Keratinocyte (primary cell): ENCODE measurements at regions not wholly inside any gene's neighbourhood (a gene's known extent, or its start where the extent isn't known, plus 50 kb on each side); places are given as distances from the start of the nearest gene placed in this dataset.

Source experiments
- DNase-seq: peaks from one replicate; pipeline ENCODE4 v3.0.0-alpha.2; 2011; ENCODE audit warnings: low read depth, missing footprints, low spot score
- FAIRE-seq: peaks from 2 replicates; lab custom pipeline; 2011; peaks lifted over from hg19 to GRCh38; lab: Jason Lieb, UNC
- H2AFZ ChIP-seq: 2 replicates; pipeline ENCODE4 v1.6.0; 2012; ENCODE audit warnings: low read length, control low read depth, inconsistent platforms; ENCODE audit not compliant: control insufficient read depth
- H3K27ac ChIP-seq: 2 replicates; pipeline ENCODE4 v1.5.1; 2011; ENCODE audit warnings: low read length; ENCODE audit not compliant: control insufficient read depth, insufficient read depth
- H3K27me3 ChIP-seq: 3 replicates; pipeline ENCODE4 v1.6.0; 2011; ENCODE audit warnings: low read length; ENCODE audit not compliant: control insufficient read depth, insufficient read depth; ENCODE audit errors: extremely low read depth
- H3K36me3 ChIP-seq, 2 experiments: 2 replicates in 1 of 2; 3 replicates in 1 of 2; pipeline ENCODE4 v1.5.1; 2011; ENCODE audit warnings: low read length in 2 of 2, mild to moderate bottlenecking in 1 of 2; ENCODE audit not compliant: control insufficient read depth in 2 of 2, insufficient read depth in 2 of 2; ENCODE audit errors: extremely low read depth in 1 of 2
- H3K4me1 ChIP-seq: 3 replicates; pipeline ENCODE4 v1.5.1; 2011; ENCODE audit warnings: low read length; ENCODE audit not compliant: control insufficient read depth, insufficient read depth; ENCODE audit errors: extremely low read depth
- H3K4me2 ChIP-seq: 3 replicates; pipeline ENCODE4 v1.6.0; 2011; ENCODE audit warnings: low read depth, low read length; ENCODE audit not compliant: control insufficient read depth, insufficient read depth; ENCODE audit errors: extremely low read depth
- H3K4me3 ChIP-seq, 3 experiments: fragments of 200-600 bp in 1 of 3; sonication (generic) in 1 of 3; 2 replicates in 2 of 3; 3 replicates in 1 of 3; pipeline ENCODE4 v1.5.1; 2011 to 2016; ENCODE audit warnings: low read length in 3 of 3, mild to moderate bottlenecking in 3 of 3, control low read depth in 2 of 3, inconsistent platforms in 1 of 3, low read depth in 1 of 3, mixed read lengths in 1 of 3, mixed run types in 1 of 3, moderate library complexity in 1 of 3; ENCODE audit not compliant: control insufficient read depth in 2 of 3, insufficient read depth in 2 of 3; ENCODE audit errors: extremely low read depth in 1 of 3
- H3K79me2 ChIP-seq: 2 replicates; pipeline ENCODE4 v1.6.0; 2012; ENCODE audit warnings: low read length; ENCODE audit not compliant: control insufficient read depth, insufficient read depth
- H3K9ac ChIP-seq: 3 replicates; pipeline ENCODE4 v1.6.0; 2011; ENCODE audit warnings: low read length; ENCODE audit not compliant: control insufficient read depth, insufficient read depth; ENCODE audit errors: extremely low read depth
- H3K9me1 ChIP-seq: 3 replicates; pipeline ENCODE4 v1.6.0; 2011; ENCODE audit warnings: low read length; ENCODE audit not compliant: control insufficient read depth, insufficient read depth; ENCODE audit errors: extremely low read depth
- H3K9me3 ChIP-seq: 2 replicates; pipeline ENCODE4 v1.5.1; 2012; ENCODE audit warnings: low read depth, low read length; ENCODE audit not compliant: control insufficient read depth
- H4K20me1 ChIP-seq: 3 replicates; pipeline ENCODE4 v1.6.0; 2011; ENCODE audit warnings: low read length; ENCODE audit not compliant: control insufficient read depth, insufficient read depth; ENCODE audit errors: extremely low read depth
- CTCF ChIP-seq, 3 experiments: IDR thresholded peaks in 1 of 3; conservative IDR thresholded peaks in 1 of 3; optimal IDR thresholded peaks in 1 of 3; 2 replicates in 2 of 3; 3 replicates in 1 of 3; pipeline versions ENCODE3 to v1.5.1; 2011; ENCODE audit warnings: low read length in 3 of 3, mild to moderate bottlenecking in 3 of 3, moderate library complexity in 2 of 3, control low read depth in 1 of 3, inconsistent platforms in 1 of 3; ENCODE audit not compliant: insufficient read depth in 2 of 3; ENCODE audit errors: extremely low read depth in 1 of 3
- EZH2 ChIP-seq: IDR thresholded peaks from one replicate; pipeline ENCODE4 v1.6.1; 2012; ENCODE audit warnings: inconsistent platforms, mild to moderate bottlenecking, low read length, moderate library complexity
- dilution Hi-C: fragments of 300-500 bp; cut with MboI; formaldehyde crosslinking; loops from one replicate; pipeline ENCODE4 v1.7.0; 2020; ENCODE audit warnings: low sequenced_read_pairs; ENCODE audit not compliant: extremely low pct_ligation_motif_present

GRCh38 chr2:190820416-190820815 lies 60.2 kb upstream of the GLS start:
- FAIRE-seq (no peak), DNase-seq (no peak)
- Histone ChIP-seq H3K4me1 (no peaks in the 10 kb centered on the region), H3K36me3 (no peaks in the 10 kb centered on the region), H3K9me1 (no peaks in the 10 kb centered on the region), H3K9ac (no peak overlapping the region), H2AFZ (no peak overlapping the region), H3K79me2 (no peaks in the 10 kb centered on the region), H3K27me3 (no peaks in the 10 kb centered on the region), H3K27ac (no peak overlapping the region), H3K4me2 (no peak overlapping the region), H4K20me1 (no peaks in the 10 kb centered on the region), H3K4me3 (no peak overlapping the region), H3K9me3 (no peaks in the 10 kb centered on the region)
- no peak for TF ChIP-seq EZH2
- no peak for TF ChIP-seq CTCF (optimal IDR thresholded peaks at IDR 0.05 in 1 of 3, IDR thresholded peaks at IDR 0.05 in 1 of 3, conservative IDR thresholded peaks at IDR 0.05 in 1 of 3; ENCODE audit: extremely low read depth in 1 of 3, insufficient read depth in 2 of 3, low read length in 3 of 3)
- dilution Hi-C loops, result no loop called here

GRCh38 chr2:190822043-190822442 lies 58.6 kb upstream of the GLS start:
- H3K79me2 ChIP-seq, result no peaks in the 10 kb centered on the region
- H3K4me2 ChIP-seq, result no peak overlapping the region
- no peaks in the 10 kb centered on the region for H3K9me1 ChIP-seq
- H3K36me3 ChIP-seq, result no peaks in the 10 kb centered on the region
- no peak overlapping the region for H3K4me3 ChIP-seq
- TF ChIP-seq EZH2 (no peak), CTCF (optimal IDR thresholded peaks at IDR 0.05 in 1 of 3, IDR thresholded peaks at IDR 0.05 in 1 of 3, conservative IDR thresholded peaks at IDR 0.05 in 1 of 3; ENCODE audit: extremely low read depth in 1 of 3, insufficient read depth in 2 of 3, low read length in 3 of 3) (no peak)
- DNase-seq (no peak), FAIRE-seq (no peak)
- dilution Hi-C loops, result no loop called here
- no peak overlapping the region for H2AFZ ChIP-seq
- no peaks in the 10 kb centered on the region for H3K4me1 ChIP-seq
- no peaks in the 10 kb centered on the region for H3K9me3 ChIP-seq
- no peak overlapping the region for H3K9ac ChIP-seq
- H4K20me1 ChIP-seq, result no peaks in the 10 kb centered on the region
- no peaks in the 10 kb centered on the region for H3K27me3 ChIP-seq
- H3K27ac ChIP-seq, result no peak overlapping the region
